Suprapubic skin (tissue), 4 donors: ENCODE measurements at regions not wholly inside any gene's neighbourhood (a gene's known extent, or its start where the extent isn't known, plus 50 kb on each side); places are given as distances from the start of the nearest gene placed in this dataset.

ENCODE experiments used
- POLR2A ChIP-seq, 2 donors: fragments of 450-650 bp; IDR thresholded peaks; one replicate each; pipeline ENCODE4 v1.6.1; 2017; ENCODE audit warnings: antibody characterized with exemption in 2 of 2, mild to moderate bottlenecking in 2 of 2, moderate library complexity in 2 of 2
- POLR2AphosphoS5 ChIP-seq, 3 donors: sonication (generic); formaldehyde crosslinking; IDR thresholded peaks; one replicate each; pipeline ENCODE4 v1.6.1; 2017; ENCODE audit warnings: antibody characterized with exemption in 3 of 3
- TF ChIP-seq, protein P1 (sequence below), 2 donors: fragments of 200-600 bp in 1 of 2; fragments of 450-650 bp in 1 of 2; sonication (generic) in 1 of 2; IDR thresholded peaks; one replicate each; pipeline ENCODE4 v1.5.1; 2016 to 2019; ENCODE audit warnings: antibody characterized with exemption in 2 of 2, mild to moderate bottlenecking in 1 of 2, moderate library complexity in 1 of 2

DNA sequence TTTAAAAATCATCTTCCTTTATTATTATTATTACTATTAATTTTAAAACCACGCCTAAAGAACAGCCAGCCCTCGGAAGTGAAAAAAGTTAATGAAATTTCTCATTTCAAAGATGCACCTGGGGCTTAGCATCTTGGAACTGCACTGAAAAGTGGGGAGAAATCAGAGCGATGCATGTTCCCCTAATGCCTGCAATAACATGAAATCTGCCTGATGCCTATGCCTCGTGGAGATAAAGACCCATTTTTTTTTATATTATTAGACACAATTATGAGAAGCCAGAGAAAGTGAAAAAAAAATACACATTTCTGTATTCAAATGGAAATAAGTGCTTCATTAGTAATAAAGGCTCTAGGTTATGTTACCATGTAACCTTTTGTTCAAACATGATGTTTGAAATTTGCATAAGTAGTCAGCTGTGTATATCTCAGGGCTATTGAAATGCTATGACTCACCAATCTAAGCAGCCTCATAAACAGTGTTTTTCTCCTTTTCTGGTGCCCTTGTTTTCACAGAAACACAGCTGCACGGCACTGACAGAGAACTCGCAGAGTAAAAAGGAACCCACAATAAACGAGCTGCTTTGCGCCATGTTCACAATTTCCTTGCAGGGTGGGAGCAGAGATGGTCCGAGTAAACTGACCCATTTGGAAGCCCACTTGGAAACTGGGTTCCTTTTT is 175.8 kb upstream of the PRKCQ start:
- TF ChIP-seq, protein P1, sequence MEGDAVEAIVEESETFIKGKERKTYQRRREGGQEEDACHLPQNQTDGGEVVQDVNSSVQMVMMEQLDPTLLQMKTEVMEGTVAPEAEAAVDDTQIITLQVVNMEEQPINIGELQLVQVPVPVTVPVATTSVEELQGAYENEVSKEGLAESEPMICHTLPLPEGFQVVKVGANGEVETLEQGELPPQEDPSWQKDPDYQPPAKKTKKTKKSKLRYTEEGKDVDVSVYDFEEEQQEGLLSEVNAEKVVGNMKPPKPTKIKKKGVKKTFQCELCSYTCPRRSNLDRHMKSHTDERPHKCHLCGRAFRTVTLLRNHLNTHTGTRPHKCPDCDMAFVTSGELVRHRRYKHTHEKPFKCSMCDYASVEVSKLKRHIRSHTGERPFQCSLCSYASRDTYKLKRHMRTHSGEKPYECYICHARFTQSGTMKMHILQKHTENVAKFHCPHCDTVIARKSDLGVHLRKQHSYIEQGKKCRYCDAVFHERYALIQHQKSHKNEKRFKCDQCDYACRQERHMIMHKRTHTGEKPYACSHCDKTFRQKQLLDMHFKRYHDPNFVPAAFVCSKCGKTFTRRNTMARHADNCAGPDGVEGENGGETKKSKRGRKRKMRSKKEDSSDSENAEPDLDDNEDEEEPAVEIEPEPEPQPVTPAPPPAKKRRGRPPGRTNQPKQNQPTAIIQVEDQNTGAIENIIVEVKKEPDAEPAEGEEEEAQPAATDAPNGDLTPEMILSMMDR (IDR thresholded peaks at IDR 0.05) = no peak
- TF ChIP-seq POLR2AphosphoS5 (IDR thresholded peaks at IDR 0.05) = no peak
- no peak for TF ChIP-seq POLR2A (IDR thresholded peaks at IDR 0.05)
